Choroid plexus epithelial cell (primary cell): ENCODE measurements at regions not wholly inside any gene's neighbourhood (a gene's known extent, or its start where the extent isn't known, plus 50 kb on each side); places are given as distances from the start of the nearest gene placed in this dataset.

Experiments used
- DNase-seq: peaks from one replicate; pipeline ENCODE4 v3.0.0-alpha.2; 2010; ENCODE audit warnings: low read depth
- H3K4me3 ChIP-seq: 2 replicates; pipeline ENCODE4 v1.5.1; 2011; ENCODE audit warnings: low read depth, mild to moderate bottlenecking, control low read depth, low read length, moderate library complexity
- CTCF ChIP-seq: conservative IDR thresholded peaks from 2 replicates; pipeline ENCODE4 v1.5.1; 2011; ENCODE audit warnings: low read depth, mild to moderate bottlenecking, control low read depth, inconsistent platforms, low read length, moderate library complexity

- no peak overlapping the region for H3K4me3 ChIP-seq
- DNase-seq: no peak
- no peak for TF ChIP-seq CTCF
Observed at GRCh38 chr2:7706791-7707190, 789.6 kb downstream of the RNF144A start.

- no peak for TF ChIP-seq CTCF
- no peak for DNase-seq
- H3K4me3 ChIP-seq: no peak overlapping the region
Observed at GRCh38 chr2:7707723-7708122, 790.5 kb downstream of the RNF144A start.

GRCh38 chr2:7709907-7710306 is 792.7 kb downstream of the RNF144A start:
- no peak for DNase-seq
- no peak for TF ChIP-seq CTCF
- H3K4me3 ChIP-seq: no peak overlapping the region

GRCh38 chr2:7711167-7711566 is 794.0 kb downstream of the RNF144A start:
- DNase-seq: no peak

GRCh38 chr2:7719876-7720275 is 802.7 kb downstream of the RNF144A start:
- no peak for DNase-seq
- TF ChIP-seq CTCF: no peak
- no peak overlapping the region for H3K4me3 ChIP-seq

More at GRCh38 chr2:7711167-7711566, 794.0 kb downstream of the RNF144A start:
- no peak overlapping the region for H3K4me3 ChIP-seq
- TF ChIP-seq CTCF: no peak

- DNase-seq: no peak
- H3K4me3 ChIP-seq: no peak overlapping the region
- no peak for TF ChIP-seq CTCF
Observed at GRCh38 chr2:7721413-7721995, 804.3 kb downstream of the RNF144A start.

- TF ChIP-seq CTCF: no peak
- DNase-seq: no peak
- no peak overlapping the region for H3K4me3 ChIP-seq
Observed at GRCh38 chr2:7722212-7722910, 805.1 kb downstream of the RNF144A start.
